IMR-90 (cell line): ENCODE measurements at regions not wholly inside any gene's neighbourhood (a gene's known extent, or its start where the extent isn't known, plus 50 kb on each side); places are given as distances from the start of the nearest gene placed in this dataset.

Experiments
- MAFK ChIP-seq: IDR thresholded peaks from 2 replicates; pipeline ENCODE4 v1.6.1; 2012; ENCODE audit warnings: low read depth, low read length, improper control_type of control experiment
- RAD21 ChIP-seq: IDR thresholded peaks from 2 replicates; pipeline ENCODE4 v1.6.1; 2012; ENCODE audit warnings: low read length, improper control_type of control experiment

DNA sequence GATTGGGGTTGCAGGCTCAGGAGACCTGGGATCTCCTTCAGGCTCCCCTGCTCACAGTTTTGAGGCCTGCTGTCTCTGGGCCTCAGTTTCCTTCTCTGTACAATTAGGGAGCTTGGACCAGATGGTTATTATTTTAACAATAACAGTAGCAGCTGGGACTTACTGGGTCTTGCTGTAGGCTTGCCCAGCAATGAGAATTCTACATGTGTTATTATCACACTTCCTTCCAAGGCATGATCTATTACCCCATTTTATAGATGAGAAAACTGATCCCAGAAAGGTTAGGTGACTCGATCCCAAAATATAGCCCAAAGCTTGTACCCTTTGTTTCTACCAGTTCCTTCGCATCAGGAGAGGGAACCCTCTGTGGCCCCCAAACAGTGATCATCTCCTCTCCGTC, 153.8 kb downstream of the PTPRU start:
- TF ChIP-seq MAFK (no peak), RAD21 (no peak)
